ENCODE measurements at regions not wholly inside any gene's neighbourhood (a gene's known extent, or its start where the extent isn't known, plus 50 kb on each side); places are given as distances from the start of the nearest gene placed in this dataset.

DNA sequence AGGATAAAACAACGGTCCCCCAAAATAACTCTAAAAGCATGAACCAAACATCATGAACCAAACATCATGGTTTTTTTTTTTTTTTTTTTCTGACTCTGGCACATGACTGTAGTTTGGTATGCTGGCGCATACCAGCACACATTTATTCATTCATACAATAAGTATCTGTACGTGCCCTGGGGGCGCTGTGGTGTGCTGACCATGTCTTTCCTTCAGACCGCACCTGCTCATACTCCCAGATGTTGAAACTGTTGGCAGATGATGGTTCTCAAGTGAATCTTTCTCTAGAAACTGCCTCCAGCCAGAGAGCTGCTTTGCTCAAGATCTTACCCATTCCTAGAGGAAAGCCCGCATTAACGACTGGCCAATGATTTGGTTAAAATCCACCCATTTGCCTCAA is 114.7 kb upstream of the ANKRD30A start:
- TF ChIP-seq, protein P1, sequence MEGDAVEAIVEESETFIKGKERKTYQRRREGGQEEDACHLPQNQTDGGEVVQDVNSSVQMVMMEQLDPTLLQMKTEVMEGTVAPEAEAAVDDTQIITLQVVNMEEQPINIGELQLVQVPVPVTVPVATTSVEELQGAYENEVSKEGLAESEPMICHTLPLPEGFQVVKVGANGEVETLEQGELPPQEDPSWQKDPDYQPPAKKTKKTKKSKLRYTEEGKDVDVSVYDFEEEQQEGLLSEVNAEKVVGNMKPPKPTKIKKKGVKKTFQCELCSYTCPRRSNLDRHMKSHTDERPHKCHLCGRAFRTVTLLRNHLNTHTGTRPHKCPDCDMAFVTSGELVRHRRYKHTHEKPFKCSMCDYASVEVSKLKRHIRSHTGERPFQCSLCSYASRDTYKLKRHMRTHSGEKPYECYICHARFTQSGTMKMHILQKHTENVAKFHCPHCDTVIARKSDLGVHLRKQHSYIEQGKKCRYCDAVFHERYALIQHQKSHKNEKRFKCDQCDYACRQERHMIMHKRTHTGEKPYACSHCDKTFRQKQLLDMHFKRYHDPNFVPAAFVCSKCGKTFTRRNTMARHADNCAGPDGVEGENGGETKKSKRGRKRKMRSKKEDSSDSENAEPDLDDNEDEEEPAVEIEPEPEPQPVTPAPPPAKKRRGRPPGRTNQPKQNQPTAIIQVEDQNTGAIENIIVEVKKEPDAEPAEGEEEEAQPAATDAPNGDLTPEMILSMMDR (IDR thresholded peaks at IDR 0.05) = no peak
- no peak for TF ChIP-seq POLR2A (IDR thresholded peaks at IDR 0.05)
- no peak for TF ChIP-seq EP300 (IDR thresholded peaks at IDR 0.05)
